ENCODE measurements at regions not wholly inside any gene's neighbourhood (a gene's known extent, or its start where the extent isn't known, plus 50 kb on each side); places are given as distances from the start of the nearest gene placed in this dataset.

DNA sequence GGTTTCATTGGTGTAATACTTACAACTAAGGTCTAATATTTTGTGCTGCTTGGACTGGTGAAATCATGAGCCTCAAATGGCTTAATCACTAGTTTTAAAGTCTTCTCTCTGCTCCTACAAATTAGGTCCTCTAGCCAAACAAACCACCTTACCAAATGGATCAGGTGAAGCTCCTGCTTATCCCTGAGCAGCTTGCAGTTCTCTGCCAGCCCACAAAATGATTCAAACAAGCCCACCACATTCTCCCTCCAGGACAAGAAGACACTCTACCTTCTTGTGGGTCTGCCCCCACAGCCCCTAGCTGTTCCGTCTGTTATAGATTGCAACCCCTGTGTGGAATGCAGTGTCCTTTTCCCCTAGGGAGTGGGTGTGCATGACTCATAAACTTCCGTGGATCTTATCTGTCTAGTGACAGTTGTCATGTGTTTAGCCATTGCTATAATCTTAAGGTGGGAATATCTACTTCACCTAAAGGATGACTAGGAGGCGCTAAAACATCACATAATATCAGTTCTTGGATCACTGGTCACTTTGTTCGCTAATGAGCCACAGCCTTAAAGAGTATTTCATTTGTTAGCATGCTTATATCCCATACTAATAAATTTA, 940.5 kb upstream of the MANEA start:
- TF ChIP-seq, protein P1, sequence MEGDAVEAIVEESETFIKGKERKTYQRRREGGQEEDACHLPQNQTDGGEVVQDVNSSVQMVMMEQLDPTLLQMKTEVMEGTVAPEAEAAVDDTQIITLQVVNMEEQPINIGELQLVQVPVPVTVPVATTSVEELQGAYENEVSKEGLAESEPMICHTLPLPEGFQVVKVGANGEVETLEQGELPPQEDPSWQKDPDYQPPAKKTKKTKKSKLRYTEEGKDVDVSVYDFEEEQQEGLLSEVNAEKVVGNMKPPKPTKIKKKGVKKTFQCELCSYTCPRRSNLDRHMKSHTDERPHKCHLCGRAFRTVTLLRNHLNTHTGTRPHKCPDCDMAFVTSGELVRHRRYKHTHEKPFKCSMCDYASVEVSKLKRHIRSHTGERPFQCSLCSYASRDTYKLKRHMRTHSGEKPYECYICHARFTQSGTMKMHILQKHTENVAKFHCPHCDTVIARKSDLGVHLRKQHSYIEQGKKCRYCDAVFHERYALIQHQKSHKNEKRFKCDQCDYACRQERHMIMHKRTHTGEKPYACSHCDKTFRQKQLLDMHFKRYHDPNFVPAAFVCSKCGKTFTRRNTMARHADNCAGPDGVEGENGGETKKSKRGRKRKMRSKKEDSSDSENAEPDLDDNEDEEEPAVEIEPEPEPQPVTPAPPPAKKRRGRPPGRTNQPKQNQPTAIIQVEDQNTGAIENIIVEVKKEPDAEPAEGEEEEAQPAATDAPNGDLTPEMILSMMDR (IDR thresholded peaks at IDR 0.05): no peak
- TF ChIP-seq POLR2A (IDR thresholded peaks at IDR 0.05): no peak
